GM18505 (cell line): ENCODE measurements at regions not wholly inside any gene's neighbourhood (a gene's known extent, or its start where the extent isn't known, plus 50 kb on each side); places are given as distances from the start of the nearest gene placed in this dataset.
"Not testable (repeated sequence)": the region's sequence is repeated elsewhere in the genome, so short reads cannot be mapped to it uniquely, and the experiment has no call there.

Experiments
- ATAC-seq: cut with Tn5 transposase; IDR thresholded peaks from one replicate; pipeline ENCODE4 v1.9.1; 2021; ENCODE audit not compliant: unreplicated experiment
- POLR2A ChIP-seq: IDR thresholded peaks from 4 replicates; pipeline ENCODE4 v1.6.1; 2011; ENCODE audit warnings: borderline replicate concordance; ENCODE audit not compliant: insufficient read depth, insufficient read length; ENCODE audit errors: extremely low read depth

DNA sequence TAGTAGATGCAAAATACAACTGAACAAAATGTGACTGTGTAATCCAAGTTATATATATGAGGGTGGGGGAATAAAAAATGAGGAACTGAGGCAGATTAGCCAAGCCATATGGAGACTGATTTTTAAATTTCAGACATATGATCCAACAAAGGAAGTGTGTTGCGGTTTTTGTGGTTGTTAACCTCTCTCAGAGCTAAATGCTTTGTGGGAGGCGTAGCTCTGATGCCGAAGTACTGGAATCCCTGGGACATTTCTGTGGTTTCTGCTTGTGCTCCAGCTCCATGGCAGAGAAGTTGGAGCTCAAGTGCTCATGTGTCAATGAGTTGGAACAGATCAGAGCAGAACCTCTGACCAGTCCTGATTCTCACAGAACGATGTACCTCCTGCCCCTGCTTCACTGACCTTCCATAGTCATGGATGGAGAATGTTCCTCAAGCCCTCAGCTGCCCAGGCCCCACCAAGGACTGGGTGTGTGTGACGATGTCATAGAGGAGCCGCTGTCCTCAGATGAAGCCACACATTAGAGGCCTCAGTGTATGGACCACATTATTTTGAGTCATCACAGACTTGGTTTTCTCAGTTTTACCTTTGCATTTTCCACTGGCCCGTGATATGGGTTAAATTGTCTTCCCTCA, 107.6 kb downstream of the SOX1 start:
- ATAC-seq = no peak
- TF ChIP-seq POLR2A = no peak

- no peak for TF ChIP-seq POLR2A
- ATAC-seq = no peak
These were observed 108.5 kb downstream of the SOX1 start for GRCh38 chr13:112175162-112176075.

DNA sequence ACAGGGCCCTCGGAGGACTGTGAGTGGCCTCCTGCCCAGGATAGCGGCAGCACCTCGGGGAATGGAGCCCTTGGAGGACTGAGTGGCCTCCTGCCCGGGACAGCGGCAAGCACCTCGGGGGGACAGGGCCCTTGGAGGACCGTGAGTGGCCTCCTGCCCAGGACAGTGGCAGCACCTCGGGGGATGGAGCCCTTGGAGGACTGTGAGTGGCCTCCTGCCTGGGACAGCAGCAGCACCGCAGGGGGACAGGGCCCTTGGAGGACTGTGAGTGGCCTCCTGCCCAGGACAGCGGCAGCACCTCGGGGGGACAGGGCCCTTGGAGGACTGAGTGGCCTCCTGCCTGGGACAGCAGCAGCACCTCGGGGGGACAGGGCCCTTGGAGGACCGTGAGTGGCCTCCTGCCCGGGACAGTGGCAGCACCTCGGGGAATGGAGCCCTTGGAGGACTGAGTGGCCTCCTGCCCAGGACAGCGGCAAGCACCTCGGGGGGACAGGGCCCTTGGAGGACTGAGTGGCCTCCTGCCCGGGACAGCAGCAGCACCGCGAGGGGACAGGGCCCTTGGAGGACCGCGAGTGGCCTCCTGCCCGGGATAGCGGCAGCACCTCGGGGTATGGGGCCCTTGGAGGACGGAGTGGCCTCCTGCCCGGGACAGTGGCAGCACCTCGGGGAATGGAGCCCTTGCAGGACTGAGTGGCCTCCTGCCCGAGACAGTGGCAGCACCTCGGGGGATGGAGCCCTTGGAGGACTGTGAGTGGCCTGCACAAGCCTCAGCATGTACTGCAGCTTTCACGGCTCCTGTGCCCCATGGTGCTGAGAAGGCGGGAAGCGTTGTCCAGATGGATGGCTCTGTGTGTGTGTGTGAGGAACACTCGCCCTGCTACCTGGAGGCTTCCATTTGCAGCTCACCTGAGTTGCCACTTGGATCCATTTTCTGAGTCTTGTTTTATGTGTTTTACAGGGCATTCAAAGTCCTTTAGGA, 109.5 kb downstream of the SOX1 start:
- ATAC-seq = not testable (repeated sequence)

DNA sequence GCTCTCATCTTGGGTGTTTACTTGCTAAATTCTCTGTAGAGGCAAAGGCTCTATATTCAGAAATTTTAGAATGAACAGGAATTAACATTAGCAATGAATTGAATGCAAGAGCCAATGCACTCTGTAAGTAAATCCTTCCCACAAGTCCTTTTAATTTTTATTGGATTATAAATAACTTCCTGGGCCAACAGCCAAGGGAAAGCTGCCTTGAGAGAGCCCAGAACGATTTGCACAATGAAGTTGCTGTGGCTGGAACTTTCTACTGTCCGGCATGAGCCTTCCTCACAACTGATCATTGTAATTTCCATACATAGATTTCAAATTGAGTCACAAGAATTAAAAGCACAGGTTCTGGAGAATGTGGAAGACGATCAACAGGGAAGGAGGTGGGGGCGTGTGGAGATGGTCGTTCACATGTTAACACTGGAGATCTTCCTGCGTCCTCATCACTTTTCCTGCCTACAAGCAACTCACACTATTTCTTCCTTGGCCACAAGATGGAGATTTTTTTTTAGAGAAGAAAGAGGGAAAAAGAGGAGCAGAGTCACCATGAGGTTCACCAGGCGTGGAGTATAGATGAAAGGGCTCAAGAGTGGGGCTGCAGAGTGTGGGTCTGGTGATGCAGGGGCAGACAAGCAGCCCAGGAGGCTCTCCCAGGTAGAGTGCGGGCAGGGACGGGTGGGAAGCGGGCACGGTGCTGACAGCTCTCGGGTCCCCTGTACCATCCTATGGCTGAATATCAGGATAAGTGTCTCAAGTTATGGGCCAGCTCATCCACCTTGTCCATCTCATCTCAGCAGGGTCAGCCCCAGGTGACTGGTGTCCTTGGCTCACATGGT, 110.7 kb downstream of the SOX1 start:
- TF ChIP-seq POLR2A = no peak
- no peak for ATAC-seq

DNA sequence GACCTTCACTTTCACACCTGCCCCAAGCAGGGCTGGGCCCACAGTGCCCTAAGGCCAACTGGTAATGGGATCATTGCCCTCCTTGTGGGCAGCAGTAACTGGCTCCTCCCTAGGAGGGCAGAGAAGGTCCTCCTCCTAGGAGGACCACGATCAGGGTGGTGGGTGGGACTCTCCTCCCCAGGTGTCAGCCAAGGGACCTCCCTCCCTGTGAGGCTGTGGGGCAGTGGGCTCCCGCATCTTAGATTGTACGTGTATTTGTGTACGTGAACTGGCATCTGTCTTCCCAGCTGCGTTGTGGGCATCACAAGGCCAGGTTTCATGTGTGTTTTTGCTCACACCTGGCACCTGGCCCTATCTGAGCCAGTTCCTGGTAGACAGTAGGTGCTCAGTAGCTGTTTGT, 111.8 kb downstream of the SOX1 start:
- ATAC-seq = no peak
- no peak for TF ChIP-seq POLR2A

GRCh38 chr13:112179421-112179820, 112.5 kb downstream of the SOX1 start:
- no peak for TF ChIP-seq POLR2A
- ATAC-seq = no peak

- ATAC-seq = no peak
- TF ChIP-seq POLR2A = no peak
These were observed 113.0 kb downstream of the SOX1 start for GRCh38 chr13:112179995-112180394.

DNA sequence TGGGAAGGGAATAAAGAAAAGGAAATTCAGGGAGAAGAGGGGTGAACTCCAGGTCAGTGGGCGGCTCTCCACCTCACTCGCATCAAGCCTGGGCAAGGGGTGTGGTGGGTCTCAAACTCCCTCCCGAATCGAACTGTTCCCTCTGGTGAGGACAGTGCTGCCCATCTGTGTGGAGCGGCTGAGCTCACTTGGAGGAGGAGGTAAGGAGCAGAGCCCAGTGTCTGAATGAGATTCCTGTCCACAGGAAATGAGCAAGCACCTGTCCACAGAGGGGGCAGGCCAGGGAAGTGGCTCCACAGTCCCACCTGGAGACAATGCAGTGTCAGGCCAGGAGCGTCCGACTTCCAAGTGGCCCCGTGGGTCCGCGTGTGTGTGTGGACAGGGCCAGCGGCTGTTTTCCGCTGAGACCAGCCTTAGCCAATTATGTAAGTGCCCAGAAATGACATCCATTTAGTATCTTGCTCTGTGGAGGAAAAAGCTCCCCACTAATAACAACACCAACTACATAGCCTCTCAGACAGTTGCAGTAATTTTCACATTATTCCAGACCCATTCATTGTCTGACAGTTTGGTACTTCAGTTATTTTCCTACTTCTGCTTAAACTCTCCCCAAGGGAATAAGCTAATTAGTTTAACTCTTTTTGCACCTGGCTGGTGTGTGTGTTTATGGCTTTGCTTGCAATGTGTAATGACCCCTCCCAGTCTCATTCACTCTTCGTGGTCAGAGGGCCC, 114.6 kb downstream of the SOX1 start:
- TF ChIP-seq POLR2A = no peak
- no peak for ATAC-seq

DNA sequence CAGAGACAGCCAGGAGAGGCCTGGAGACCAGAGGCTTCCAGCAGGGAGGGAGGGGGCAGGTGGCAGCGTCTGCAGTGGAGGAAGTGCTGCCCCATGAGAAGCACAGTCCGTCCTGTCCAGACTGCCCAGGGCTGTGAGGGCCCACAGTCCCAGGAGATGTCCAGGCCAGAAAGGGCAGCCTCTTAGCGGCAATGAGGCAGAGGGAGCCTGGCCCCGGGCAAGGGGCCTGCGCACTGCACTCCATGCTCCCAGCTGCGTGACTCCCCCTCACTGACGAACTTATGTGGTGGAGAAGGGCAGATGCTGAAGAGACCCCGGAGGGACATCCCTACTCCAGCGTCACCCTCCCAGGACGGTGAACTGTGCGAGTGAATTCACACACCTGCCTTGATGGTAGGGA, 115.3 kb downstream of the SOX1 start:
- no peak for TF ChIP-seq POLR2A
- ATAC-seq = no peak

GRCh38 chr13:112182846-112183531, 116.0 kb downstream of the SOX1 start:
- no peak for TF ChIP-seq POLR2A
- ATAC-seq = no peak

DNA sequence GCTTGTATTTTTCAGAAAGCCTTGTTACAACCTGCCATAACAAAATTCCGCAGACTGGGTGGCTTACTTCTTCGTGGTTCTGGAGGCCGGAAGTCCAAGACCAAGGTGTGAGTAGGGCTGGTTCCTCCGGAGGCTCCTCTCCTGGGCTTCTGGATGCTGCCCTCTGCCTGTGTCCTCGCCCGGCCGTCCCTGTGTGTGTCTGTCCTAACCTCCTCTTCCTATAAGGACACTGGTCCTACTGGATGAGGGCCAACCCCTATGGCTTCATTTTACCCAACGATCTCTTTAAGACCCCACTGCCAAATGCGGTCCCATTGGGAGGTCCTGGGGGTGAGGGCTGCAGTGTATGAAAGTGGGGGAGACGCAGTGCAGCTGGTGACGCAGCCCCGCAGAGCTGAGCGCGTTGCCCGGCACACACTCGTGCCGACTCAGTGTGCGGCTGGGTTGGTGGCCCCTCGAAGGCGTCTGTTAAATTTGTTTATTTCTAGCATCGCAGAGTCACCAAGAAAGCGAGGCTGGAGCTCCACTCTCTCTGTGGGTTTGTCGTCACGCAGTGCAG, 116.7 kb downstream of the SOX1 start:
- no peak for ATAC-seq
- no peak for TF ChIP-seq POLR2A
